H9 (cell line): ENCODE measurements at regions not wholly inside any gene's neighbourhood (a gene's known extent, or its start where the extent isn't known, plus 50 kb on each side); places are given as distances from the start of the nearest gene placed in this dataset.
"Not testable (repeated sequence)": the region's sequence is repeated elsewhere in the genome, so short reads cannot be mapped to it uniquely, and the experiment has no call there.

Experiments used
- DNase-seq: peaks from one replicate; pipeline ENCODE4 v3.0.0-alpha.2; 2017
- H2AFZ ChIP-seq: one replicate; pipeline ENCODE4 v1.6.1; 2013; ENCODE audit warnings: mild to moderate bottlenecking, low read length, control low read depth, moderate library complexity
- H2AK5ac ChIP-seq: 2 replicates; pipeline ENCODE4 v1.6.1; 2013; ENCODE audit warnings: low read length, control low read depth, mixed read lengths; ENCODE audit not compliant: insufficient read length
- H2BK120ac ChIP-seq: one replicate; pipeline ENCODE4 v1.6.1; 2013; ENCODE audit warnings: low read depth, mild to moderate bottlenecking, low read length, control low read depth, inconsistent platforms; ENCODE audit not compliant: poor library complexity, severe bottlenecking
- H2BK12ac ChIP-seq: 2 replicates; pipeline ENCODE4 v1.6.1; 2013; ENCODE audit warnings: low read length, control low read depth, mixed read lengths, low read depth; ENCODE audit not compliant: insufficient read length
- H2BK15ac ChIP-seq: 2 replicates; pipeline ENCODE4 v1.6.1; 2013; ENCODE audit warnings: low read depth, low read length, control low read depth
- H2BK20ac ChIP-seq: one replicate; pipeline ENCODE4 v1.6.1; 2013; ENCODE audit warnings: low read depth, mild to moderate bottlenecking, low read length, control low read depth, inconsistent platforms; ENCODE audit not compliant: poor library complexity, severe bottlenecking
- H2BK5ac ChIP-seq: 2 replicates; pipeline ENCODE4 v1.6.1; 2013; ENCODE audit warnings: low read length, control low read depth, mixed read lengths; ENCODE audit not compliant: insufficient read length
- H3K14ac ChIP-seq: 2 replicates; pipeline ENCODE4 v1.6.1; 2013; ENCODE audit warnings: low read length, control low read depth; ENCODE audit not compliant: insufficient read depth
- H3K18ac ChIP-seq: 2 replicates; pipeline ENCODE4 v1.6.1; 2013; ENCODE audit warnings: low read depth, mild to moderate bottlenecking, mixed read lengths, low read length, control low read depth; ENCODE audit not compliant: insufficient read length
- H3K23ac ChIP-seq: 2 replicates; pipeline ENCODE4 v1.6.1; 2013; ENCODE audit warnings: low read length, control low read depth, mixed read lengths, low read depth; ENCODE audit not compliant: insufficient read length
- H3K23me2 ChIP-seq: 2 replicates; pipeline ENCODE4 v1.6.1; 2013; ENCODE audit warnings: low read depth, mild to moderate bottlenecking, mixed read lengths, low read length, control low read depth; ENCODE audit not compliant: insufficient read length, poor library complexity, severe bottlenecking
- H3K27ac ChIP-seq: 2 replicates; pipeline ENCODE4 v1.5.1; 2013; ENCODE audit warnings: low read length, control low read depth, mixed read lengths, low read depth; ENCODE audit not compliant: insufficient read length
- H3K27me3 ChIP-seq: 2 replicates; pipeline ENCODE4 v1.6.1; 2013; ENCODE audit warnings: low read length, control low read depth, inconsistent platforms; ENCODE audit not compliant: insufficient read depth
- H3K4ac ChIP-seq: 2 replicates; pipeline ENCODE4 v1.6.1; 2013; ENCODE audit warnings: low read depth, mild to moderate bottlenecking, control low read depth, inconsistent platforms, low read length, moderate library complexity
- H3K4me1 ChIP-seq: 2 replicates; pipeline ENCODE4 v1.6.1; 2013; ENCODE audit warnings: low read length, control low read depth, inconsistent platforms; ENCODE audit not compliant: insufficient read depth
- H3K4me2 ChIP-seq: 2 replicates; pipeline ENCODE4 v1.6.1; 2013; ENCODE audit warnings: low read length, control low read depth, mixed read lengths; ENCODE audit not compliant: insufficient read length, insufficient read depth
- H3K56ac ChIP-seq: 2 replicates; pipeline ENCODE4 v1.6.1; 2013; ENCODE audit warnings: low read depth, mild to moderate bottlenecking, mixed read lengths, low read length, control low read depth; ENCODE audit not compliant: insufficient read length
- H3K79me1 ChIP-seq: 2 replicates; pipeline ENCODE4 v1.6.1; 2013; ENCODE audit warnings: low read depth, mild to moderate bottlenecking, moderate library complexity, low read length, control low read depth, inconsistent platforms; ENCODE audit not compliant: insufficient read depth, poor library complexity, severe bottlenecking
- H3K79me2 ChIP-seq: 2 replicates; pipeline ENCODE4 v1.6.1; 2013; ENCODE audit warnings: low read length, control low read depth, inconsistent platforms; ENCODE audit not compliant: insufficient read depth
- H3K9ac ChIP-seq: 2 replicates; pipeline ENCODE4 v1.6.1; 2013; ENCODE audit warnings: low read length, control low read depth, mixed read lengths; ENCODE audit not compliant: insufficient read length; ENCODE audit errors: extremely low read depth
- H3K9me3 ChIP-seq: one replicate; pipeline ENCODE4 v1.6.1; 2013; ENCODE audit warnings: low read depth, low read length, inconsistent platforms; ENCODE audit not compliant: control insufficient read depth
- H3T11ph ChIP-seq: one replicate; pipeline ENCODE4 v1.6.1; 2013; ENCODE audit warnings: mild to moderate bottlenecking, low read length, control low read depth, inconsistent platforms
- H4K20me1 ChIP-seq: one replicate; pipeline ENCODE4 v1.6.1; 2013; ENCODE audit not compliant: control insufficient read depth, insufficient read length, insufficient read depth
- H4K5ac ChIP-seq: 2 replicates; pipeline ENCODE4 v1.6.1; 2013; ENCODE audit warnings: low read depth, mild to moderate bottlenecking, mixed read lengths, low read length, control low read depth; ENCODE audit not compliant: insufficient read length
- H4K8ac ChIP-seq: replicated peaks from 2 replicates; pipeline ENCODE4 v1.6.1; 2013; ENCODE audit warnings: low read length, control low read depth, mixed read lengths, low read depth; ENCODE audit not compliant: insufficient read length
- H4K91ac ChIP-seq: 2 replicates; pipeline ENCODE4 v1.6.1; 2013; ENCODE audit warnings: low read depth, mild to moderate bottlenecking, moderate library complexity, mixed read lengths, low read length, control low read depth; ENCODE audit not compliant: insufficient read length
- H3K27ac Mint-ChIP-seq, 3 experiments: 2 replicates in 2 of 3; 3 replicates in 1 of 3; pipeline ENCODE4 v1.8.0; 2020 to 2021; ENCODE audit warnings: mixed read lengths in 3 of 3, mild to moderate bottlenecking in 1 of 3, moderate library complexity in 1 of 3
- H3K27me3 Mint-ChIP-seq: 2 replicates; pipeline ENCODE4 v1.8.0; 2021; ENCODE audit warnings: low read depth, mild to moderate bottlenecking, moderate library complexity, mixed read lengths
- H3K36me3 Mint-ChIP-seq, 3 experiments: 2 replicates in 2 of 3; 3 replicates in 1 of 3; pipeline ENCODE4 v1.8.0; 2020 to 2021; ENCODE audit warnings: low read depth in 3 of 3, mixed read lengths in 3 of 3; ENCODE audit not compliant: insufficient read depth in 1 of 3
- H3K4me1 Mint-ChIP-seq, 2 experiments: 2 replicates each; pipeline ENCODE4 v1.8.0; 2020; ENCODE audit warnings: mixed read lengths in 2 of 2
- H3K4me3 Mint-ChIP-seq, 2 experiments: 2 replicates in 1 of 2; 3 replicates in 1 of 2; pipeline ENCODE4 v1.8.0; 2020 to 2021; ENCODE audit warnings: mild to moderate bottlenecking in 2 of 2, mixed read lengths in 2 of 2, moderate library complexity in 1 of 2
- H3K9me3 Mint-ChIP-seq, 2 experiments: 2 replicates in 1 of 2; 3 replicates in 1 of 2; pipeline ENCODE4 v1.8.0; 2020; ENCODE audit warnings: mild to moderate bottlenecking in 2 of 2, mixed read lengths in 2 of 2, moderate library complexity in 1 of 2
- WGBS: extraction: QIAGEN DNeasy Blood & Tissue Kit; methylation state at CpG from one replicate; pipeline ENCODE4 v1.1.7; 2013; ENCODE audit warnings: missing lambda C conversion rate, low lambda C conversion rate, mixed read lengths; ENCODE audit not compliant: insufficient read length; ENCODE audit errors: extremely low coverage; 5-methylcytosine and 5-hydroxymethylcytosine counted together
- TF ChIP-seq, protein P1 (sequence below): fragments of 200-600 bp; sonication (generic); conservative IDR thresholded peaks from 3 replicates; pipeline ENCODE4 v1.8.0; 2021; ENCODE audit warnings: antibody characterized with exemption, mild to moderate bottlenecking

GRCh38 chr6:139446138-139446715, 71.8 kb upstream of the CITED2 start:
- no peak overlapping the region for H3K27ac ChIP-seq
- H3K23ac ChIP-seq, result no peak overlapping the region
- H3T11ph ChIP-seq, result no peak overlapping the region
- no peak overlapping the region for H3K4me2 ChIP-seq
- H3K4ac ChIP-seq, result no peak overlapping the region
- no peak overlapping the region for H2AFZ ChIP-seq
- no peak overlapping the region for H2BK15ac ChIP-seq
- Mint-ChIP-seq H3K27me3 (no peaks in the 10 kb centered on the region), H3K9me3 (no peaks in the 10 kb centered on the region), H3K4me1 (peaks cover 39 to 47% of the 10 kb centered on the region in 2 experiments), H3K4me3 (no peak overlapping the region), H3K36me3 (no peaks in the 10 kb centered on the region), H3K27ac (peak overlapping the region in 2 of 3 experiments; percentile 8 to 65; a peak in 2 of 7 replicates)
- no peaks in the 10 kb centered on the region for H3K27me3 ChIP-seq
- TF ChIP-seq, protein P1, sequence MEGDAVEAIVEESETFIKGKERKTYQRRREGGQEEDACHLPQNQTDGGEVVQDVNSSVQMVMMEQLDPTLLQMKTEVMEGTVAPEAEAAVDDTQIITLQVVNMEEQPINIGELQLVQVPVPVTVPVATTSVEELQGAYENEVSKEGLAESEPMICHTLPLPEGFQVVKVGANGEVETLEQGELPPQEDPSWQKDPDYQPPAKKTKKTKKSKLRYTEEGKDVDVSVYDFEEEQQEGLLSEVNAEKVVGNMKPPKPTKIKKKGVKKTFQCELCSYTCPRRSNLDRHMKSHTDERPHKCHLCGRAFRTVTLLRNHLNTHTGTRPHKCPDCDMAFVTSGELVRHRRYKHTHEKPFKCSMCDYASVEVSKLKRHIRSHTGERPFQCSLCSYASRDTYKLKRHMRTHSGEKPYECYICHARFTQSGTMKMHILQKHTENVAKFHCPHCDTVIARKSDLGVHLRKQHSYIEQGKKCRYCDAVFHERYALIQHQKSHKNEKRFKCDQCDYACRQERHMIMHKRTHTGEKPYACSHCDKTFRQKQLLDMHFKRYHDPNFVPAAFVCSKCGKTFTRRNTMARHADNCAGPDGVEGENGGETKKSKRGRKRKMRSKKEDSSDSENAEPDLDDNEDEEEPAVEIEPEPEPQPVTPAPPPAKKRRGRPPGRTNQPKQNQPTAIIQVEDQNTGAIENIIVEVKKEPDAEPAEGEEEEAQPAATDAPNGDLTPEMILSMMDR, result no peak
- no peaks in the 10 kb centered on the region for H3K9me3 ChIP-seq
- H2BK12ac ChIP-seq, result peak overlapping the region; percentile 50
- H4K8ac ChIP-seq, result no peak overlapping the region
- H3K23me2 ChIP-seq, result no peaks in the 10 kb centered on the region
- H4K20me1 ChIP-seq, result no peaks in the 10 kb centered on the region
- H3K18ac ChIP-seq, result no peak overlapping the region
- H3K79me1 ChIP-seq, result no peaks in the 10 kb centered on the region
- H3K79me2 ChIP-seq, result no peaks in the 10 kb centered on the region
- no peak overlapping the region for H3K9ac ChIP-seq
- DNase-seq, result no peak
- WGBS, result 100% methylated on average over 1 of the region's 5 CpGs
- no peaks in the 10 kb centered on the region; the same call in 1 of the 2 replicates for H3K4me1 ChIP-seq
- no peak overlapping the region for H3K56ac ChIP-seq
- no peak overlapping the region for H4K5ac ChIP-seq
- no peak overlapping the region for H2BK5ac ChIP-seq
- H2AK5ac ChIP-seq, result no peak overlapping the region
- H2BK20ac ChIP-seq, result no peak overlapping the region
- H4K91ac ChIP-seq, result no peak overlapping the region
- no peak overlapping the region for H3K14ac ChIP-seq
- no peak overlapping the region for H2BK120ac ChIP-seq

- WGBS, result no CpG with 5 or more reads among the region's 11 CpGs
- H3K14ac ChIP-seq, H3K56ac ChIP-seq, H3K4me2 ChIP-seq, H4K5ac ChIP-seq, H4K8ac ChIP-seq, H2AFZ ChIP-seq, H3K79me2 ChIP-seq, H3K27me3 ChIP-seq, H3K4ac ChIP-seq, H2BK120ac ChIP-seq, H3K27ac Mint-ChIP-seq, H2BK20ac ChIP-seq, H3K9me3 ChIP-seq, H3K27ac ChIP-seq, DNase-seq, H3K9ac ChIP-seq, H3K27me3 Mint-ChIP-seq, H3K4me1 ChIP-seq, H3K4me3 Mint-ChIP-seq, H3K79me1 ChIP-seq, H2BK12ac ChIP-seq, H3K9me3 Mint-ChIP-seq, H2AK5ac ChIP-seq, H3T11ph ChIP-seq, H3K18ac ChIP-seq, H4K91ac ChIP-seq, H3K36me3 Mint-ChIP-seq, H3K23ac ChIP-seq, H3K23me2 ChIP-seq, H2BK5ac ChIP-seq, H4K20me1 ChIP-seq, H2BK15ac ChIP-seq: not testable (repeated sequence)
- H3K4me1 Mint-ChIP-seq, result peaks cover 30 to 36% of the 10 kb centered on the region in 2 experiments
Measured at GRCh38 chr6:139444273-139444787, 69.9 kb upstream of the CITED2 start.
